Mucosa of gallbladder (tissue), 1 donor: ENCODE measurements at regions not wholly inside any gene's neighbourhood (a gene's known extent, or its start where the extent isn't known, plus 50 kb on each side); places are given as distances from the start of the nearest gene placed in this dataset.

Experiments used
- DNase-seq: peaks from one replicate; pipeline ENCODE4 v3.0.0-alpha.2; 2020; ENCODE audit warnings: low spot score
- donor health status: DM: no; HTN: no; CAD: no.

GRCh38 chrX:134173541-134174272, 63.3 kb upstream of the CCDC160 start:
- DNase-seq, result no peak

DNA sequence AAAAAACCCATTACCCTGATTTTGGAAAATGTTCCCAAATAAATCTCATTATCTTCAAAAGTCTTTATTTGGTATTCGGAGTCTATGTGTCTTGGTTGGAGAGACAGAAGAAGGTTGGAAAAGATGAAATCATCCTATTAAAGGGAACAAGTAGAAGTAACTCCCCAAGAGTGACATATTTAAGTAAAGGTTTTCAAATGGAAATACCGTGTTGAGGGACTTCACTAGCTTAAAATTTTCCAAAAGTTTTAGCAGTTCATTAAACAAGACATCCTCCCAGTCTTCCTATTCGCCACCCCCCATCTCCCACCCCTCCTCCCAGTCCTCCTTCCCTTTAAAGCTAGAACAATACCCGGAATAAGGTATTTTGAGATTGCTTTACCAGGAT, 62.7 kb upstream of the CCDC160 start:
- DNase-seq, result no peak

DNA sequence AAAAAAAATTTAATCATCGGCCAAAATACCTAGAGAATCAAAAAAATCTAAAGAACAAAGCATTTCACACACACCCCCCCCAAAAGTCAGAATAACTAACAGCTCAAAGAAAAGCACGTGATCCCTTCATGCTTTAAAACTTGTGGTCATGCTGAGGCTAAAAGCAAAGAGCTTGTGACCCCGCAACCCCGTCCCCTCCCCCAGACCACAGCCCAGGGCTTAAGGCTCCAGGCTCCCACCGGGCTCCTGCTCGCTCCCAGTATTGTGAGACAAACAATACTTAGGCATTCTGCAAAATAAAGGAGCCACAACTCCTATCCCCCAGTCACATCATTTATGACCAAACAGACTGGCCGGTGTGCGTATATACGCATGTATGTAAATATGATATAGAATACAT, 62.1 kb upstream of the CCDC160 start:
- DNase-seq, result no peak

DNA sequence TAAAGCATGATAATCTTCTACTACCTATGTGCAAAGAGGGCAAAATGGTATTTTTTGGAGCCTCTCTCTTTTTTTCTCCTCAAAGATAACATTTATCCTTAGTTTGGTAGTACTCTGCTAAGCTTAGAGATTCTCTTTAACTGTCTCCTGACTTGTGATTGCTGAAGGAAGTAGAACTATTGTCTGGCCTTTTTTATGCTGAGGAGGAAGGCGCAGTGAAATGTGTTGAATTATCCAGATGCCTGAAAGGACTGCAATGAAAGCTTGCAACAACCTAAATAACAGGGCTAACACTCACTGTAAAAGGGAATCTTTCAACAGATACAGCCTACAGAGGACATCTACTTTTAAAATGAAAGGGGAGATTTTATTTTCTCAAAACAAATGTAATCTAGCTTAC, 59.5 kb upstream of the CCDC160 start:
- DNase-seq, result no peak

DNA sequence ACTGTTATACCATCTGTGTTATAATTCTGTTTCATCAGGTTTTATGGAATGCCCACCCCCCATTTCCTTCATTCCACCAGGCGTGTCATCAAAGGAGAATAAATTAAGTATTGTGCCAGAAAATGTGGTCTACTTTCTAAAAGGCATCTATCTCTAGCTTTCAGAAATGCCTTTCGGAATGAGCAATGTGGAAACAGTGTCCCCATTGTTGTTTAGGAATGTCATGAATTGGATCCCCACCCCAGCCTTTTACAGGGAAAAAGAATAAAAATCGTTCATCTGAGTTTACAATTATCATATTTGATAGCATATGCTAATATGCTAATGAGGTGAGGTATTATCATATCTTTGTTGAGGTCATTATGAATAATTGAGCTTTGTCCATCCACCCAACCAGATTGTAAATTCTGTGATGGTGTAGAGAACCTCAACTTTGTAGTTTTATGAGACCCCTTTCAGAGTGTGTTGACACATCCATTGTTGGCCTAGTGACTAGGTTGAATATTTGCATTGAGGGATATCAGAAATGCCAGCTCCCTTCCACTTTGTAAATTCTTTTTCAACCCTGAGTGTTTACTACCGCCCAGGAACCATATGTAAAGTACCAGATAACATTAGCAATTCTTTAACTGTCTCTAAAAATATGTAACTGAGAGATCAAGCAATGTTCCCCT, 56.2 kb upstream of the CCDC160 start:
- no peak for DNase-seq

- DNase-seq, result no peak
These were observed 55.7 kb upstream of the CCDC160 start for GRCh38 chrX:134181275-134181660.

DNA sequence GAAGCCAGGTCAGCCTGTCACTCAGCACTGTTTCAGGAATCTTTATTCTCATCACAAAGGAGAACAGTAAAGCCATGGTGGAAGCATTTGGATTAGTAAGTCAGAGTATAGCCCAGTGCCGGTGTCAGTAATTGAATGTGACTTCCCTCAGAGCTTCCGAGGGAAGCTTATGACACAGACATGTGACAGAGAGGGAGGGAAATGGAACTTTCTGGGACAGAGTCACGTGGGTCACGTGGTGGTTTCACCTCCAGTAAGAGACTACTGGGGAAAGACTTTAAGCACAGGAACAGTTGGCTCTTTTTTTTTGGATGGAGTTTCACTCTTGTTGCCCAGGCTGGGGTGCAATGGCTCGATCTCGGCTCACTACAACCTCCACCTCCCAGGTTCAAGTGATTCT, 53.3 kb upstream of the CCDC160 start:
- no peak for DNase-seq

- DNase-seq, result no peak
These were observed 52.0 kb upstream of the CCDC160 start for GRCh38 chrX:134184936-134185335.

GRCh38 chrX:134186362-134187121, 50.4 kb upstream of the CCDC160 start:
- DNase-seq, result no peak
